ENCODE measurements at regions not wholly inside any gene's neighbourhood (a gene's known extent, or its start where the extent isn't known, plus 50 kb on each side); places are given as distances from the start of the nearest gene placed in this dataset.

- TF ChIP-seq CTCF (conservative IDR thresholded peaks at IDR 0.05; ENCODE audit: low read length) (no peak), EZH2phosphoT487 (IDR thresholded peaks at IDR 0.05; ENCODE audit: borderline replicate concordance) (no peak)
Observed at GRCh38 chr4:157509341-157509740, 288.8 kb downstream of the GRIA2 start.

Measured in Loucy (cell line).